GM06990 (cell line): ENCODE measurements at regions not wholly inside any gene's neighbourhood (a gene's known extent, or its start where the extent isn't known, plus 50 kb on each side); places are given as distances from the start of the nearest gene placed in this dataset.

Experiments used
- DNase-seq: peaks from one replicate; pipeline ENCODE4 v3.0.0-alpha.2; 2011; ENCODE audit not compliant: insufficient read length; ENCODE audit errors: extremely low read depth
- H3K27me3 ChIP-seq: replicated peaks from 2 replicates; pipeline ENCODE4 v1.6.0; 2011; ENCODE audit warnings: low read length; ENCODE audit not compliant: control insufficient read depth, insufficient read depth
- H3K36me3 ChIP-seq: 2 replicates; pipeline ENCODE4 v1.5.1; 2011; ENCODE audit warnings: low read length; ENCODE audit not compliant: control insufficient read depth, insufficient read depth
- H3K4me3 ChIP-seq: replicated peaks from 2 replicates; pipeline ENCODE4 v1.5.1; 2011; ENCODE audit warnings: low read depth, mild to moderate bottlenecking, control low read depth, low read length
- CTCF ChIP-seq: IDR thresholded peaks from 2 replicates; pipeline ENCODE4 v1.5.1; 2011; ENCODE audit warnings: low read length, control low read depth, mild to moderate bottlenecking, inconsistent platforms; ENCODE audit not compliant: insufficient read depth, poor library complexity, severe bottlenecking

- Histone ChIP-seq H3K4me3 (no peak overlapping the region), H3K27me3 (no peaks in the 10 kb centered on the region), H3K36me3 (no peaks in the 10 kb centered on the region)
- no peak for TF ChIP-seq CTCF
- DNase-seq: no peak
These were observed 174.0 kb upstream of the SLC8A1 start for GRCh38 chr2:40625849-40626248.

GRCh38 chr2:40628556-40628955, 176.7 kb upstream of the SLC8A1 start:
- Histone ChIP-seq H3K4me3 (no peak overlapping the region), H3K27me3 (no peaks in the 10 kb centered on the region), H3K36me3 (no peaks in the 10 kb centered on the region)
- TF ChIP-seq CTCF: no peak
- DNase-seq: no peak

GRCh38 chr2:40629768-40630434, 178.0 kb upstream of the SLC8A1 start:
- Histone ChIP-seq H3K4me3 (no peak overlapping the region), H3K36me3 (no peaks in the 10 kb centered on the region), H3K27me3 (no peaks in the 10 kb centered on the region)
- DNase-seq: no peak
- TF ChIP-seq CTCF: no peak

DNA sequence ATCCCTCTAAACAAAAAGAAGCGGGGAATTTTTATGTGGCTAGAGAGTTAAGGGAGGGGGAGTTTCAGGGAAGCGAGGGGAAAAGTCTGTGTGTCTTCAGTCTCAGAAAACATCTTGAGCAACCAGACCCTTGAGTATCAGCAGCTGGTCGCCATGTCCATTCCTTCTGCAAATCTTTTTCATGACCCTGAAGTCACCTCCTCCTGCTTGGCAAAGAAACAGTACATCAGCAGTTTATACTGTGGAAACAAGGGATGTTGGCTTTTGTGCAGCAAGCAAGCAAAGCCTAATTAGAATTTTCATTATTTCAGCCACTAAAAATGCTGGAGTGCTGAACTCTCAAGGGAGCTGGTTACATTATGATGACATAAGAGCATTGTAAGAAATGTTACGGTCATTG, 187.4 kb upstream of the SLC8A1 start:
- no peak overlapping the region for H3K4me3 ChIP-seq
- H3K27me3 ChIP-seq: no peaks in the 10 kb centered on the region
- no peak for TF ChIP-seq CTCF
- no peak for DNase-seq
- no peaks in the 10 kb centered on the region for H3K36me3 ChIP-seq

- Histone ChIP-seq H3K27me3 (no peaks in the 10 kb centered on the region), H3K36me3 (no peaks in the 10 kb centered on the region), H3K4me3 (no peak overlapping the region)
- TF ChIP-seq CTCF: no peak
- DNase-seq: no peak
These were observed 190.3 kb upstream of the SLC8A1 start for GRCh38 chr2:40642237-40642636.

- Histone ChIP-seq H3K27me3 (no peaks in the 10 kb centered on the region), H3K36me3 (no peaks in the 10 kb centered on the region), H3K4me3 (no peak overlapping the region)
- TF ChIP-seq CTCF: no peak
- DNase-seq: no peak
These were observed 190.8 kb upstream of the SLC8A1 start for GRCh38 chr2:40642726-40643125.
